ENCODE measurements at regions not wholly inside any gene's neighbourhood (a gene's known extent, or its start where the extent isn't known, plus 50 kb on each side); places are given as distances from the start of the nearest gene placed in this dataset.
"Not testable (repeated sequence)": the region's sequence is repeated elsewhere in the genome, so short reads cannot be mapped to it uniquely, and the experiment has no call there.

DNA sequence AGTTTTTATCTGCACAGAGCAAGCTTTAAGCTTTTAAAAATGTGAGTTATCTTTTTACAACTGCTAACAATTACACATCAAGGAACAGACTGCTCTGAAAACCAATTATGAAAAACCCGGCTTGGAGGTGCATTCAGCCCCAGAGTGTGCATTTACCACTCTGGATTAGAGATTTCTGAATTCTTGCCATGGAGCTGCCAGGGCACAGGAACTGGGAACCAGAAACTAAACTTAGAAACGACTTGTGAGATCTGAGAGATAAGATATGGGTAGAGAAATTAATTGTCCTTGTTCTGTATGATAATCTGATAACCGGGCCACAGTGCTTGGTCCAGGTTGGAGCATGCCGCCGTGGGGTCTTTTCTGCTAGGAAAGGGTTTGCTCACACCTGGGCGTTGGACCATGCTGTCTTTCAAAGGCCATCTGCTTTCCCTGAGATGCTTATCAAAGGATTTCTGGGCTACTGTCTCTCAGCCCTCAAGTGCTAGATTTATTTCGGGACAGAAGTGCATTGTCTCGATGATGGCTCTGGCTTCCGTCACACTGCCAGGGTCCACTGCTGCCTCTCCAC lies 210.0 kb downstream of the MAF start:
- H3K4me2 ChIP-seq = 0 out of 2 replicates have a peak overlapping the region, but pooled peaks have one; percentile 28

DNA sequence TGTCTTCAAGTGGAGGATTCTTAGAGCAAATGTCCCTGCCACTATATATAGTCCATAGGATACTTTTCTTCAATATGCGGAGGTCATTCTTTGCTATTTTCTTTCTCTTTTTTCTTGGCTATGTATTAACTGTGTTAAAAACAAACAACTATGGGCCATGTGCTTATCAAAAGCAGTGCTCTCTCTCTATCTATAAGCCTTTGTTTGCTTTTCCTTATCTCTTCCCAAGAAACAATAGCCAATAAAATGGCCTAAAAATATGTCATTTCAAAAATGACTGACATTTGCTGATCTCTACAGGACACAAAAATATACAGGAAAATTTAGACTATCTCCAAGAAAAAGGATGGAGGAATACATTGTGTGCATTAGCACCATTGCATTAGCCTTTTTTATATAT lies 212.1 kb downstream of the MAF start:
- no peaks in the 10 kb centered on the region for H3K9me3 ChIP-seq
- no peak overlapping the region for H3K4me2 ChIP-seq
- no peak overlapping the region for H3K27ac ChIP-seq
- peaks cover 10% of the 10 kb centered on the region; the same call in 1 of the 2 replicates for H3K4me1 ChIP-seq
- H3K4me3 ChIP-seq = no peak overlapping the region
- no peak overlapping the region for H3K9ac ChIP-seq
- no peaks in the 10 kb centered on the region for H3K36me3 ChIP-seq
- H3K27me3 ChIP-seq = no peaks in the 10 kb centered on the region
- no peak for TF ChIP-seq Cebpa-rat (IDR thresholded peaks at IDR 0.05)
- H4K20me1 ChIP-seq = no peaks in the 10 kb centered on the region

More for the DNA sequence above, 210.0 kb downstream of the MAF start:
- TF ChIP-seq Cebpa-rat (IDR thresholded peaks at IDR 0.05) = no peak
- Histone ChIP-seq H3K9me3 (no peaks in the 10 kb centered on the region), H3K27me3 (no peaks in the 10 kb centered on the region), H4K20me1 (no peaks in the 10 kb centered on the region), H3K36me3 (no peaks in the 10 kb centered on the region), H3K27ac (no peak overlapping the region), H3K4me1 (peaks cover 10% of the 10 kb centered on the region; the same call in 1 of the 2 replicates), H3K4me3 (no peak overlapping the region), H3K9ac (no peak overlapping the region)

DNA sequence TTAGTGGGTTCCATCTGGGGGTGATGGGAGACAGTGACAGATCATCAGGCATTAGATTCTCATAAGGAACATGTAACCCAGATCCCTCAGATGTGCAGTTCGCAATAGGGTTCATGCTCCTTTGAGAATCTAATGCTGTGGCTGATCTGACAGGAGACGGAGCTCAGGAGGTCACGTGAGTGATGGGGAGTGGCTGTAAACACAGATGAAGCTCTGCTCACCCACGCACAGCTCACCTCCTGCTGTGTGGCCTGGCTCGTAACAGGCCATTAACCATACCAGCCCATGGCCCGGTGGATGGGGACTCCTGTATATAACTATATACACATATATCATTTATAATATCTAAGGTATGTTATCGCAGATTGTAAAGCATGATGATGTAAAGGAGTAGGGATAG lies 214.2 kb downstream of the MAF start:
- no peak overlapping the region for H3K4me2 ChIP-seq
- H3K4me1 ChIP-seq = peaks cover 14% of the 10 kb centered on the region
- H3K27me3 ChIP-seq = no peaks in the 10 kb centered on the region
- no peak overlapping the region for H3K4me3 ChIP-seq
- no peak overlapping the region for H3K27ac ChIP-seq
- H3K9me3 ChIP-seq = no peaks in the 10 kb centered on the region
- H3K9ac ChIP-seq = no peak overlapping the region
- no peaks in the 10 kb centered on the region for H4K20me1 ChIP-seq
- H3K36me3 ChIP-seq = no peaks in the 10 kb centered on the region
- TF ChIP-seq Cebpa-rat (IDR thresholded peaks at IDR 0.05) = no peak

DNA sequence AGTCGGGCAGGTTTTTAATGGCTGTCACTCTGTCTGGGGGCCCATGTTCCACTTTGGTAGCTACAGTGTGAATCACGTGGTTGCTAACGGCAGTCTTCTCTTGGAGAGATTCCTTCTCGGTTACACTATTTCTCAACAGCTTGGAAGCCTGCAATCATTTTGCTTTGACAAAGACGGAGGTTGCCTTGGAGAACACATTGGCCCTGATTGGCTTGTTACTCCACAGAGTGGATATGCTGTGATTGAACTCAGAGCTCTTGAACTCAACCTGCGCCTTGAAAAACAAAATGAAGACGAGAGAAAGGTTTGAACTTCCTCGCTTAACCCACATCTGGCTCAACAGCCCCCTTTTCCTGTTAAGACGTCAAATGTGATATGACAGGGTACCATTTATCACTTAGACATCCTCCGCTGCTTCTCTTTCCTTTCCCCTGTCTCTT lies 218.9 kb downstream of the MAF start:
- Histone ChIP-seq H3K9me3 (0 out of 2 replicates have a peak, but pooled peaks cover 7% of the 10 kb centered on the region), H3K36me3 (no peaks in the 10 kb centered on the region), H3K27me3 (no peaks in the 10 kb centered on the region), H3K4me2 (peak overlapping the region; percentile 54), H3K9ac (no peak overlapping the region), H4K20me1 (no peaks in the 10 kb centered on the region), H3K4me3 (no peak overlapping the region), H3K27ac (no peak overlapping the region), H3K4me1 (peaks cover 15% of the 10 kb centered on the region)
- TF ChIP-seq Cebpa-rat (IDR thresholded peaks at IDR 0.05) = no peak

DNA sequence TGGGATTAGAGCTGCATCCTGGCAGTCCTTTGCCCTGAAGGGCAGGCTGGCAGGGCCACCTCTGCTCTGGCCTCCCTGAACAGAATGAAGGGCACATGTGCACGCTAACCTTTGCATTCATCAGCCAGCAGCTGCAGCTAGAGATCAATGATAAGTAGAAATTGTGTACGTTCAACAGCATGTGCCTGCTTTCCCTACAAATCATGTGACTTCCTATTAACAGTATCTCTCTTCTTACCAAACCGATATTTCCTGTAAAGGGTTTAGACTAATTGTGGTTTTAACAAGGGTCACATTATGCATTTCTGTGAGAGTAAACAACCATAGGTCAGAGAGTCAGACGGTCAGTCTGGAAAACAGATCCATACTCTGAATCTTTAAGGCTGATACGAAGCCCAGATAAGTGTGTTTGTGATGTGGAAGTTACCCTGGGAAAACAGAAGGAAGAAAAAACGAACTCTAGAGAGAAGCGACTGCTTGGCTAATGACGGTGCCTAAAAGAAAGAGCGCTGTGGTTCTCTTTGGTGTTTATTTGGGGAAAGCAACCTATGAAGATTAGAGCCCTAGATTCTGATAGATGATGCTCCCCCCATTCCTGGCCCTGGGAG lies 219.4 kb downstream of the MAF start:
- no peak overlapping the region for H3K9ac ChIP-seq
- H3K4me2 ChIP-seq = peak overlapping the region; percentile 54

DNA sequence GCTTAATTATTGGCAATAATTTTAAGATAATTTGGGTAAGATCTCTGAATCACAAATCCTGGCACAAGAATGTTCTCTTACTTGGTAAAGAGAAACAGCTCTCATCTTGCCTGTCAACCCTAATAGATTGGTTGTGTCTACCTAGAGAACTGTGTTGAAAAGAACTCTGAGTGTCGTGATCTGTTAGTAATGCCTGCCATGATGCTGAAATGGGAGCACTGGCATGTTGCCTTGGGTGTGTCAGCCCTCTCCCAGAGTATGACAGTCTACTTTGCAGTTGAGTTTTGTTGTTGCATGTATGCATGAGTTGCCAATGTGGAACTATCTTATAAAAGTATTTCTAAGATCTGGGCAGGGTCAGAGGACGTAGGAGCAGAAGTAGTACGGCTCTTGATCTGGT lies 221.4 kb downstream of the MAF start:
- Histone ChIP-seq H3K4me1 (peaks cover 15% of the 10 kb centered on the region), H4K20me1 (no peaks in the 10 kb centered on the region), H3K4me2 (no peak overlapping the region), H3K4me3 (no peak overlapping the region), H3K9me3 (0 out of 2 replicates have a peak, but pooled peaks cover 7% of the 10 kb centered on the region), H3K27ac (no peak overlapping the region), H3K36me3 (no peaks in the 10 kb centered on the region), H3K27me3 (no peaks in the 10 kb centered on the region), H3K9ac (no peak overlapping the region)
- no peak for TF ChIP-seq Cebpa-rat (IDR thresholded peaks at IDR 0.05)

More for the DNA sequence above, 219.4 kb downstream of the MAF start:
- no peak for TF ChIP-seq Cebpa-rat (IDR thresholded peaks at IDR 0.05)
- peaks cover 15% of the 10 kb centered on the region for H3K4me1 ChIP-seq
- no peak overlapping the region for H3K4me3 ChIP-seq
- no peaks in the 10 kb centered on the region for H3K36me3 ChIP-seq
- 0 out of 2 replicates have a peak, but pooled peaks cover 7% of the 10 kb centered on the region for H3K9me3 ChIP-seq
- no peak overlapping the region for H3K27ac ChIP-seq
- H4K20me1 ChIP-seq = no peaks in the 10 kb centered on the region
- H3K27me3 ChIP-seq = no peaks in the 10 kb centered on the region

DNA sequence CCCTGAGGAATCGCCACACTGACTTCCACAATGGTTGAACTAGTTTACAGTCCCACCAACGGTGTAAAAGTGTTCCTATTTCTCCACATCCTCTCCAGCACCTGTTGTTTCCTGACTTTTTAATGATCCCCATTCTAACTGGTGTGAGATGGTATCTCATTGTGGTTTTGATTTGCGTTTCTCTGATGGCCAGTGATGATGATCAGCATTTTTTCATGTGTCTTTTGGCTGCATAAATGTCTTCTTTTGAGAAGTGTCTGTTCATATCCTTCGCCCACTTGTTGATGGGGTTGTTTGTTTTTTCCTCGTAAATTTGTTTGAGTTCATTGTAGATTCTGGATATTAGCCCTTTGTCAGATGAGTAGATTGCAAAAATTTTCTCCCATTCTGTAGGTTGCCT lies 223.5 kb downstream of the MAF start:
- H3K4me3 ChIP-seq, H3K9ac ChIP-seq, H4K20me1 ChIP-seq, H3K27ac ChIP-seq, H3K27me3 ChIP-seq, H3K9me3 ChIP-seq, H3K36me3 ChIP-seq, H3K4me2 ChIP-seq: not testable (repeated sequence)
- H3K4me1 ChIP-seq = peaks cover 15% of the 10 kb centered on the region

DNA sequence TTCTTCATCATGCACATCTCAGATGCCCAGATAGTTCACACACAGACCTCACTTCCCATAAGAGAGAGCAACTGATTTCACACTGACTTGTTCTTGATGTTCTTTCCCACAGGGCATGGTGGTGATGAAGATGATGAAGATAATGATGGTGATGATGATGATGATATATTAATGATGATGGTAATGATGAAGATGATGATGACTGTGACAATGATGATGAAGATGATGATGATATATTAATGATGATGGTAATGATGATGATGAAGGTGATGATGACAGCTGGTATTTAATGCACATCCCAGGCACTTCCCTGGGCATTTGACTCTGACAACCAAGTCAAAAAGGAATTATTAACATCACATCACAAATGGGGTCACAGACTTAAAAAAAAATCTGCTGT lies 225.2 kb downstream of the MAF start:
- H3K4me1 ChIP-seq = no peaks in the 10 kb centered on the region
- no peak overlapping the region for H3K4me2 ChIP-seq
- no peaks in the 10 kb centered on the region for H3K27me3 ChIP-seq
- no peaks in the 10 kb centered on the region for H3K36me3 ChIP-seq
- peaks cover 12% of the 10 kb centered on the region; the same call in 1 of the 2 replicates for H3K9me3 ChIP-seq
- no peak overlapping the region for H3K27ac ChIP-seq
- no peak overlapping the region for H3K9ac ChIP-seq
- no peak for TF ChIP-seq Cebpa-rat (IDR thresholded peaks at IDR 0.05)
- H3K4me3 ChIP-seq = no peak overlapping the region
- H4K20me1 ChIP-seq = no peaks in the 10 kb centered on the region

DNA sequence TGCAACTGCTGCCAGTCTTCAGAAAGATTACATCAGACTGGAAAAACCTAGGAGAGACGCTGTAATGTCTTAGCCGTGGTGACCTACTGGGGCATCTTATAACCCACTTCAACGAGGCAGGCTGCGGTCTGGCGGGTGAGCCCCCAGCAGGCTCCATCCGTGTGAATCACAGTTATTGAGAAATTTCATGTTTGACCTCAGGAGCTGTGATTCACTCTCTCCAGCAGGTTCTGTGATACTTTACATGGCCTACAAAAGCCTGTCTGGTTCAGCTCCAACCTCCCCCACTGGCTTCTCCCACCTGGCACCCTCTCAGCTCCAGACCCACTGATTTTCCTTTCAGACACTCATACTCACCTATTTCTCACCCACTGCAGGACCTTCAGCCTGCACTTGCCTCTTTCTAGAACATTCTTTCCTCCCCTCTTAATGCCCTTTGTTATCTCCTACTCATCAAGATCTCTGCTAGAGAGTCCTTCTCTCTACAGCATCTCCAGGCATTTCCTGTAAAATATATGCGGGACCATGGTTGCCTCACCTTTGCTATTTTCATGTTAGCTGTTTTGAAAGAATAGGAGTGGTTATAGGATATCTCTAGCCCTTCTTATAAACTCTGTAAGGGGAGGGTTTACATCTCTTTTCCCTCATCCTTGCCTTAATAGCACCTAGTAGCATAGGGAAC lies 227.9 kb downstream of the MAF start:
- H3K4me1 ChIP-seq = no peaks in the 10 kb centered on the region
- TF ChIP-seq Cebpa-rat (IDR thresholded peaks at IDR 0.05) = no peak
- no peaks in the 10 kb centered on the region for H3K36me3 ChIP-seq
- H3K4me3 ChIP-seq = no peak overlapping the region
- H3K27ac ChIP-seq = no peak overlapping the region
- H3K9ac ChIP-seq = no peak overlapping the region
- no peaks in the 10 kb centered on the region for H3K27me3 ChIP-seq
- peaks cover 6% of the 10 kb centered on the region; the same call in 1 of the 2 replicates for H3K9me3 ChIP-seq
- H3K4me2 ChIP-seq = no peak overlapping the region
- no peaks in the 10 kb centered on the region for H4K20me1 ChIP-seq

DNA sequence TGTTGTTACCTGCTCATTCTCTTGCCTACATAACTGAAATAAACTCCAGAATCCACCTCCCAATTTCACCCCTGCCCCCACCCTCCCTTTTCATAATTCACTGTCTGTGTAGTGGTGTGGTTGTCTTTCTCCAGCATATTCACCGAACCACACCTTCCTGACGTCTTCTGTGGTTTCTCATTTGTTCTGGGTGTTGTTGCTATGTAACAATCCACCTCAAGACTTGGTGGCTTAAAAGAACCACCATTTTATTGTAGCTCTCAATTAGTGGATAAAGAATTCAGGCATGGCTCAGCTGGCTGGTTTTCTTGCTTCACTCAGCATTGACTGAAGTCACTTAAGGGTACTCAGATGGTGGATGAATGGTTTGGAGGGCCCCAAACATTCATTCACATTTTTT lies 229.8 kb downstream of the MAF start:
- Histone ChIP-seq H3K9me3 (peaks cover 5% of the 10 kb centered on the region; the same call in 1 of the 2 replicates), H3K27me3 (no peaks in the 10 kb centered on the region), H3K4me1 (no peaks in the 10 kb centered on the region), H3K36me3 (no peaks in the 10 kb centered on the region), H3K9ac (no peak overlapping the region), H3K27ac (no peak overlapping the region), H4K20me1 (no peaks in the 10 kb centered on the region), H3K4me3 (no peak overlapping the region), H3K4me2 (no peak overlapping the region)
- no peak for TF ChIP-seq Cebpa-rat (IDR thresholded peaks at IDR 0.05)

Data from BLaER1 (cell line).